SK-N-MC (cell line): ENCODE measurements at regions not wholly inside any gene's neighbourhood (a gene's known extent, or its start where the extent isn't known, plus 50 kb on each side); places are given as distances from the start of the nearest gene placed in this dataset.

Experiments used
- EZH2 ChIP-seq: fragments of 200-600 bp; sonication (generic); IDR thresholded peaks from one replicate; pipeline ENCODE4 v1.6.1; 2017; ENCODE audit warnings: antibody characterized with exemption
- POLR2AphosphoS5 ChIP-seq: IDR thresholded peaks from 2 replicates; pipeline ENCODE4 v1.6.1; 2012; ENCODE audit warnings: mild to moderate bottlenecking, low read depth, low read length, borderline replicate concordance

DNA sequence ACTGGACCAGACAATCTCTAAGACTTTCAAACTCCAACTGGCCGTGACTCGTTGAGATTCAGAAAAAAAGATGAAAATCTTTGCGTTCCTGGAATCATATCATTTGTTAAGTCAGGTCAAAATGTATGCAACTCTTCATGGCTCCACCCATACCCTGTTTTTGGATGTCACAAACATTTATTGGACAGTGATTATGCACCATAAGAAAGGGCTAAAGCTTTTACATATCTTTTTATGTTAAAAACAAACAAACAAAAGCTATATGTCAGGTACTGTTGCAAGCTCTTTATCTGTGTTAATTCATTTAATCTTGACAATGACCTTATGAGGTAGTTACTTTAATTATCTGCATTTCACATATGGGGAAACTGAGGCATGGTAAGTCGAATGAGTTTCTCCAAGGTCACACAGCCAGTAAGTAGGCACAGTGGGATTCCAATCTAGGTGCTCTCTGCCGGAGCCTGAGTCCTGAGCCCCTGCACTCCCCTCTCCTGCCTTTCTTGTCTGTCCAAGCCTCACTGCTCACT, 145.7 kb upstream of the MYCN start:
- TF ChIP-seq EZH2: no peak
- no peak for TF ChIP-seq POLR2AphosphoS5
